ENCODE measurements at regions not wholly inside any gene's neighbourhood (a gene's known extent, or its start where the extent isn't known, plus 50 kb on each side); places are given as distances from the start of the nearest gene placed in this dataset.
A peak's percentile ranks its signal among the peaks of the same experiment; 100 is the strongest.
"Not testable (repeated sequence)": the region's sequence is repeated elsewhere in the genome, so short reads cannot be mapped to it uniquely, and the experiment has no call there.

DNA sequence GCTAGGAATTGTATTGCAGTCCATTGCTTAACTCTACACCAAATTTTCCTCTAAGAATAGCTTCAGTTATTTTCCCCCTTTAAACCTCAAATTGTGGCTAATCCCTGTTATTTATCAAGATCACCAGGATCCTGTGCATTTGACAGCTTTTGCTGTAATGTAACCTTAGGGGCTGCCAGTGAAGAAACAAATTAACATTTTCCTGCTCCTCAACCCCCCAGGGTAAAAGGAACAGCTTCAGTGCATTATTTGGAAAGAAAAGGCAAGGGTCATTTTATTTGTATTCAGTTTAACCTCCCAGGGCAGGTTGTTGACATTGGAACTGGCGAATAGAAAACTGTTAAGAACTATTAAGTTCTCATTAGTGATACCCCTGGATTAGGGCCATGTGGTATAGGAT is 57.0 kb downstream of the PCDH20 start:
- DNase-seq, result no peak

- no peak for DNase-seq
Measured at GRCh38 chr13:61350341-61350740, 65.3 kb downstream of the PCDH20 start.

- no peak for DNase-seq
Measured at GRCh38 chr13:61339054-61339621, 76.5 kb downstream of the PCDH20 start.

GRCh38 chr13:61316647-61317046 is 99.0 kb downstream of the PCDH20 start:
- DNase-seq, result no peak

DNA sequence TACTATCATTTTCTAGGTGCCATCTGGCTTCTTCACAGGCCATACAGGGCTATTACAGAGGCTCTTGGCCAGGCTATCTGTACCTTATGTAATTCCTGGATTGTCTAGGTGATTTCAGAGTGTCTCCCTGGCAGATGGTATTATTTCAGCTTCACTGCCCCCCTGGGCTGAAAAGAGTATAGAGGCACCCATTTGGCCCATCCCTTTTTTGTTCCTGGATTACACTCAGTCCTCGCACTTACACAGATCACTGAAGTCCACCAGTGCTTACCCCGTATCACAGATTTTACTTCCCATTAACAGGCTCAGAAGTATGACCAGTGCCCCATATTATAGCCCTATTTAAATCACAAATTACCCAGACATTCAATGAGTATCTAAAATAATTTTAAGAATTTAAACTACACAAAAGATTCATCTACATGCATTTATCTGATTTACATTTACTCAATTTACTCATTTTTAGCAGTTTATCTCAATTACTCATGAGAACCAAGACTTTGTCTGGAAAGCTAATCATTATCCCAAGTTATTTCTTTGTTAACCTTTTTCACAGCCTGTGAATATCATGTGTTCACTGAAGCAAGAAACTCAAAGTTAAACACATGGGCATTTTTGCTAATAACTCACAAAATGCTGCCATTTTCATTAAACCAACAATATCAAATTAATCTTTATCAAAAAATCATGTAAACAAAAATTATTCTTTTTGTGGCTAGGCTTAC is 121.0 kb downstream of the PCDH20 start:
- DNase-seq, result peak; percentile 28

GRCh38 chr13:61286148-61286745 is 129.4 kb downstream of the PCDH20 start:
- no peak for DNase-seq

- no peak for DNase-seq
Measured at GRCh38 chr13:61277586-61278276, 137.9 kb downstream of the PCDH20 start.

DNA sequence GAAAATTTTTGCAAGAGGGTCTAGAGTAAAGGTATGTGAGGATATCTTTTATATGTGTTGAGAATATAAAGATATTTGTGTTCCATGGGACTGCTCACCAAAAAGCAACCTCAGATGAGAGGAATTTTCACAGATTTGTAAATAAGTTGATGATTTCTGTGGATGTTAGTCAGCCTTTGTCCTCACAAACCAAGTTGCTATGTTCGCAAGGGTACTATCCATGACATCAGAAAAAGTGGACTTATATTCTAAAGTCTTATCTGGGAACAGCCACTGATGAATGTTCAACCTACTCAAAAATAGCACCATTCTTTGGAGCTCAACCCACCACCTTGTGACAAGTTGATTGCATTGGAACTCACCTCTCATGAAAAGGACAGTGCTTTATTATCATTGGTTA is 138.6 kb downstream of the PCDH20 start:
- no peak for DNase-seq

- DNase-seq, result no peak
Measured at GRCh38 chr13:61276401-61276800, 139.2 kb downstream of the PCDH20 start.

DNA sequence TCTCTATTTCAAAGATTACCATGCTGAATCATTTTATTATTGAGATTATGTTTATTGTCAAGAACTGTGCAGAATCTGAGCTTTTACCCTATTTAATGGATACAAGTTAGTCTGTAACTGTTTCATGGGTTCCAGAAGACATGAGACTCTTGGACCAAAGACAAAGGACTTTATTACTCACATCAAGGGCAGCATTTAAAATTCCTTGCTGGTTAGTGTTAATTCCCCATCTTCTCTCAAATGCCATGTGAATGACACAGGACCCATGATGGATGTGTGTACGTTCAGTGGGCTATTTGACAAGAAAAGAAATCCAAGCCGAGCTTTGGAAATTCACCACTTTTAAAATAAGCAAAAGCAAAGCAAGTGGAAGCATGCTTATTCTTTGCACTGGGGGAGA is 139.9 kb downstream of the PCDH20 start:
- no peak for DNase-seq

DNA sequence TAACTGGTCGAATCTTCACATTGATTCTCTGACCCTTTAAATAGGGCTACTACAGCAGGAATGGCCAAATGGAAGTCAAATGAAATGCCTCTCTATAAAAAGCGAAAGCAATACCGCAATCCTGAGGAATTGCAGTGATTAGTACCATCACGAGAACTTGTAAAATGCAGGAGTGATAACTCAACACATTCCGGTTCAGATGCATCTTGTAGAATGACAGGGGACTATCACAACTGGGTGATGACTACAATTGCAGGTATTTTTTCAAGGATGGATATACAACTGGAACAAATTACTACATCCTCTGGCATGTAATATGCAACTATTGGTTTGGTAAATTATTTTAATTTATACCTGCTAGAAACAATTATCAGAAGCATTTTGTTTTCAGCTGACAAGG is 140.4 kb downstream of the PCDH20 start:
- DNase-seq, result no peak

- not testable (repeated sequence) for DNase-seq
Measured at GRCh38 chr13:61266896-61267295, 148.8 kb downstream of the PCDH20 start.

DNA sequence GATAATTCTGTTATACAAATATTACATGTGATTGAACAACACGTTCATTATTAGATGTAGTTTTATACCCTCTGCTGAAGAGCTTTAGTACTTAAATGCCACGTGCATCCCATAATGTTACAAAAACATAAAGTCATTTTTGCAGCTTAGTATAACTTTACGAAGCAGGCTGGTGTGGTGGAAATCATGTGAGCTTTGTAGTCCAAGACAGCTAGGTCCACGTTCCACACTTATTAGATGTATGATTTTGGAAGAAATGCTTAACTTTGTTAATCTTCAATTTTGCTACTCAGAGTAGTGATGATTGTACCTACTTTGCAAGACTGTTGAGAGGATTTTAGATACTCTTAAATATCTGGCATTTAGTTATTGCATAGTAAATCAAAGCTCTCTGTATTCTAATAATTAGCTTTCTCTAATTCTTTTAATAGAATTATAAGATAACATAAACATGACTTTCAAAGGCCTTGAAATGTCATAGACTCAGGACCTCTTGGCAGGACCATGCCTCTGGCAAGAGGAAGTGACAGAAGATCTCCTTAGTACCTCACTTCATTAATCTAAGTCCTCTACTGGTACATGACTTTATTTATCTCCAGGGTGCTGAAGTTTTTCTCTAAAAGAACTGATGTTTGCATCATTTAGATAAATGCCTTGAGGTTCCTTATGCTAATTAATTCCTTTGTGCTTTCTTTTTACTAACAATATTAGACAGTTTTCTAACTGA is 153.7 kb downstream of the PCDH20 start:
- DNase-seq, result no peak

DNA sequence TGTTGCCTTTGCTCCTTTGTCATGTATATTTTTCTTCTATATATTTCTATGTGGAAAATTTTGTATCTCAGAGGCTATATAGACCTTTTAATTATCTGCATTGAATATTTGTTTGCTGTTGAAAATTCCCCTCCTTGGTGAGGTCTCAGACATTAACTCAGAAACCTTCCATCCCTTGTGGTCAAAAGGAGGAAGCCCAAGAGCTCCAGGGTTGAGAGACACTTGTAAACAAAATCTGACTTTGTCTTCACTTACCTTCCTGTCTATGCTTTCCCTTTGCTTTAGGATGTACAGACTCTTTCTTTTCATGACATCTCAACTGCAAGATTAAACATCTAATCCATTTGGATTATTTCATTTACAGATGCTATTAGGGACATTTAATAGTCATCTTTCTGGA is 157.5 kb downstream of the PCDH20 start:
- no peak for DNase-seq

DNA sequence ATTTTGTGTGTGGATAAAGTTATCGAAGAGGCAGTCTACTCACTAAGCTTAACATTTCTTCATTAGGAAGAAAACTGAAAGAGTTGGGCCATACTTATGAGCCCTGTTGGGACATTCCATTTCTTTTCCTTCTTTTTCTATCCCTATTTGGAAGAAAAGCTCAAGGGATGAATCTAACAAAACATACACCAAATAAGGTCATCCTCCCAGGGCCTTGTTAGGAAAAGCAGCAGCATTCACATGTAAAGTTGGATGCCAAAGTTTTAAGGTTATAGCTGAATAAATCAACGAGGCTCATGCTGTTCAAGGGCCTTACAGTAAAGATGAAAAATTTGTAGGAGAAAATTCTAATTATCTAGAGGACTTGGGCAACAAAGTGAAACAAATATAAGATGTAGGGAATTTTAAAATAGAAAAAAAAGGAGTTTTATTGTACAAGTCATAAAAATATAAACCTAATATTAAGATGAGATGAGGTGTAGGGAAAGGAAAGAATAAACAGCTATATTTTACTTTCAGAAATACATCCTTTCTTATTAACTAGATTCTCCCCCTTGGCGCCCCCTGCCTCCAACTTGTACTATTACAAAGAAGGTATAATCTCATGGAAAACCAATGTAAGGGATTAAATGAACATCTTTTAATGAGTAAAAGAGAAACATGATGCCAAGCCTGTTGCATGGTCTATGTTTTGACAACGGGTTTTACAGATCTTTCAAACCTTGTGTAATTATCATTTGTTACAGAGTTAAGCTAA is 160.4 kb downstream of the PCDH20 start:
- no peak for DNase-seq

DNA sequence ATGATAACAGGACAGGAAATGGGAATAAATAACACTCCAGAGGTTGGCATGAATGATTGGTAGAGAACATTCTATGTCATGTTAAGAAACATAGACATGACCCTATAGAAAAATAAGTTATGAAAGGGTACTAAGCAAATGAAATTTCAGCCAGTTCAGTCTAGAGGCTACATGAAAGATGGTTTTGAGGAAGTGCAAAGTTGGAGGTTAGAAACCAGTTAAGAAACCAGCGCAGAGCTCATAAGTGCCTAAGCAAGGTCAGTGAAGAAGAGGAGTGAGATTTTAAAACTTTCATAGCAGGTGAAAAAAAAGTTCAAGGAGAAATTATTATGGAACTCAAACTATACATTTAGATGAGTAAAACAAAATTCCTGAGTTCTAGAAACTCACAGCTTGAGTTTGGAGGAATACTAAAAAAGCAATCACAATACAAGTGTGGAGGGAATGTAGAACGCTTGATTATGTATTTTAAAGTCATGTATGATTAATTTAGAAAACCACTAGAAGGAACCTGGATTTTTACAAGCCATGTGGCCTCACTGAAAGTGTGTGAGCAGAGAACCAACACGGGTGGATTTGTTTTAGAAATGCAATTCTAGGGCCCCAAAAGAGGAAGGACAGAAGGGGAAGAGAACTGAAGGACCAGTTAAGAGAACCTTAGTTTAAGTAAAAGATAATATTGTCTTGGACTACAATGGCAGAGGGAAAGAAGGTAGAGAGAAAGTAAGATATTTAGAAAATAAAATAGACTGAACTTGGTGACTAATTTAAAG is 162.4 kb downstream of the PCDH20 start:
- no peak for DNase-seq

- DNase-seq, result peak; percentile 58
Measured at GRCh38 chr13:61252213-61252612, 163.4 kb downstream of the PCDH20 start.

DNA sequence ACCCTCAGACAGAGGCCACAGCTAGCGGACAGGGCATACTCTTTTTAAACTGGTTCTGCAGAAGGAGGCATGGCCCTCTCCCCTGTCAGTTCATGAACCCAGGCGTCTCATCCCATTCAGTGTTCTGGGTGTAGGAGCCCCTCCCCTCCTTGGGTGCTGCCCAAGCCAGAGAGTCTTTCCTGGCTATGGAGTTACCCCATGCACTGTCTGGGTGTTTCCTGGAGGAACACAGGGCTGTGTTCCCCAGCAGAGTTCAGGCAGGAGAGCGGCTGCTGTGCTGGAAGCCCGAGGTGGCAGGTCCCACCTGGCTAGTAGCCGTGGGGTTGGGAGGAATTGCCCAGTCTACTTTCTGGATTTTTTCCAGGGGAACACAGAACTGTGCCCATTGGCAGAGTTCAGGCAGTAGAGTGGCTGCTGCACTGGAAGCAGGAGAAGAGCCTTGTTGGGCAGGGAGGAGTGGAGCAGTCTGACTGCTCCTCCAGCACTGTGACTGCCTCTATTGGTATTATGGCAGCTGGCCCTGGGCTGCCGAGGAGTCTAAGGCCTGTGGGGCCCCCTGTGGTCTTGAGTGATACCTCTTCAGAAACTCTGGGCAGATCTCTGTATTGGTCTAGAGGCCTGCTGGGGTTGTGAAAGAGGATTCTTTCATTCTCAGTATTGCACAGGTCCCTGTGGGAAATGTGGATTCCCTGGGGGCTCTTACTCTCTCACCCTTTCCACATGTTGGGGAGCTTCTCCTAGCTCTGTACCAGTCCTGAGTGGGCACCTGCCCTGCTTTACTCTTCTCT is 168.3 kb downstream of the PCDH20 start:
- DNase-seq, result no peak

DNA sequence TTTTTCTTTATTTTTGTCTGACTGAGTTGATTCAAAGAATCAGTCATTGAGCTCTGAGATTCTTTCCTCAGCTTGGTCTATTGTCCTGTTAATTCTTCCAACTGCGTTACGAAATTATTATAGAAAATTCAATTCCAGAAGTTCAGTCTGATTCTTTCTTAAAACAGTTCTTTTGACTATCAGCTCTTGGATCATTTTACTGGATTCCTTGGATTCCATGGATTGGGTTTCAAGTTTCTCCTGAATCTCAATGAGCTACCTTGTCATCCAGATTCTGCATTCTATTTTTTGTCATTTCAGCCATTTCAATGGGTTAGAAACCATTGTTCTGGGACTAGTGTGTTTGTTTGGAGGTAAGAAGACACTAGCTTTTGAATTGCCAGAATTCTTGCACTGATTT is 169.3 kb downstream of the PCDH20 start:
- no peak for DNase-seq

GRCh38 chr13:61215601-61216000 is 200.0 kb downstream of the PCDH20 start:
- no peak for DNase-seq
